HepG2 (cell line): ENCODE measurements at regions not wholly inside any gene's neighbourhood (a gene's known extent, or its start where the extent isn't known, plus 50 kb on each side); places are given as distances from the start of the nearest gene placed in this dataset.
"Not testable (repeated sequence)": the region's sequence is repeated elsewhere in the genome, so short reads cannot be mapped to it uniquely, and the experiment has no call there.

ENCODE experiments used
- FOSL1 ChIP-seq: sonication (generic); formaldehyde crosslinking; IDR thresholded peaks from 2 replicates; pipeline ENCODE4 v1.9.0; 2021; ENCODE audit warnings: missing genetic modification reagents, borderline replicate concordance
- MED1 ChIP-seq: sonication (generic); formaldehyde crosslinking; IDR thresholded peaks from 2 replicates; pipeline ENCODE4 v1.4.0; 2020; ENCODE audit warnings: missing genetic modification reagents
- SIN3A ChIP-seq: IDR thresholded peaks from 2 replicates; pipeline ENCODE4 v1.6.1; 2011; ENCODE audit warnings: low read depth, mild to moderate bottlenecking, control low read depth, low read length, borderline replicate concordance
- TCF12 ChIP-seq, 2 experiments: fragments of 450-650 bp in 1 of 2; sonication (generic) in 1 of 2; formaldehyde crosslinking in 1 of 2; IDR thresholded peaks; 2 replicates each; pipeline versions ENCODE4 v1.6.1 to v1.8.0; 2017 to 2022; ENCODE audit warnings: antibody characterized with exemption in 1 of 2, mild to moderate bottlenecking in 1 of 2, missing genetic modification reagents in 1 of 2, moderate library complexity in 1 of 2

DNA sequence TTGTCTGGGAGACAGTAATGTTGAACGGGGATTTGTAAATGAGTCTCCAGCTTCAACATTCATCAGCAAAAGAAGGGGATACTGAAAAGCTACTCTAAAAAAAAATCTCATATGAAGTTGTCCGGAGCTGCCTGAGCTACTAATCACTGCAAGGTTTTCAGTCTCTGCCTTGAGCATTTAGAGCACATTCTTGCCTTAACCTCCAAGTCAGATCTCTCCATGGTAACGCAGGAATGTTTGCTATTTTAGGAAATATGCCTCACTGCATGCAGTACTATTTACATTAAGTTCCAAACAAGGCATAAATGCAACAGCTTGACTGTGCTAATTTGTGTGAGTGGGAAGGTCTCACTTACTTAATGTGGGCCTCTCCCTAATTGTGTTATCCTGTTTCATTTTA, 152.8 kb downstream of the NBPF8 start:
- not testable (repeated sequence) for TF ChIP-seq MED1 (CRISPR knock-in tag); SIN3A; FOSL1 (CRISPR knock-in tag); TCF12 (IDR thresholded peaks at IDR 0.05); TCF12 (CRISPR knock-in tag; IDR thresholded peaks at IDR 0.05)
